Neural crest cell (in vitro differentiated cells): ENCODE measurements at regions not wholly inside any gene's neighbourhood (a gene's known extent, or its start where the extent isn't known, plus 50 kb on each side); places are given as distances from the start of the nearest gene placed in this dataset.
A peak's percentile ranks its signal among the peaks of the same experiment; 100 is the strongest.

Source experiments
- DNase-seq: peaks from one replicate; pipeline ENCODE4 v3.0.0; 2021; ENCODE audit warnings: low read depth, mixed read lengths, low spot score
- H3K27ac Mint-ChIP-seq: one replicate; pipeline ENCODE4 v1.8.0; 2021; ENCODE audit warnings: mild to moderate bottlenecking, mixed read lengths; ENCODE audit not compliant: unreplicated experiment
- H3K27me3 Mint-ChIP-seq: 2 replicates; pipeline ENCODE4 v1.8.0; 2021; ENCODE audit warnings: low read depth, mild to moderate bottlenecking, mixed read lengths
- H3K36me3 Mint-ChIP-seq: 2 replicates; pipeline ENCODE4 v1.8.0; 2021; ENCODE audit warnings: low read depth, mild to moderate bottlenecking, mixed read lengths
- H3K4me1 Mint-ChIP-seq: 2 replicates; pipeline ENCODE4 v1.8.0; 2021; ENCODE audit warnings: mixed read lengths
- H3K4me3 Mint-ChIP-seq: one replicate; pipeline ENCODE4 v1.8.0; 2021; ENCODE audit warnings: mild to moderate bottlenecking, mixed read lengths
- H3K9me3 Mint-ChIP-seq: 2 replicates; pipeline ENCODE4 v1.8.0; 2021; ENCODE audit warnings: mixed read lengths
- TF ChIP-seq, protein P1 (sequence below): fragments of 200-600 bp; sonication (generic); conservative IDR thresholded peaks from 2 replicates; pipeline ENCODE4 v1.5.0; 2021; ENCODE audit warnings: antibody characterized with exemption, mild to moderate bottlenecking

DNA sequence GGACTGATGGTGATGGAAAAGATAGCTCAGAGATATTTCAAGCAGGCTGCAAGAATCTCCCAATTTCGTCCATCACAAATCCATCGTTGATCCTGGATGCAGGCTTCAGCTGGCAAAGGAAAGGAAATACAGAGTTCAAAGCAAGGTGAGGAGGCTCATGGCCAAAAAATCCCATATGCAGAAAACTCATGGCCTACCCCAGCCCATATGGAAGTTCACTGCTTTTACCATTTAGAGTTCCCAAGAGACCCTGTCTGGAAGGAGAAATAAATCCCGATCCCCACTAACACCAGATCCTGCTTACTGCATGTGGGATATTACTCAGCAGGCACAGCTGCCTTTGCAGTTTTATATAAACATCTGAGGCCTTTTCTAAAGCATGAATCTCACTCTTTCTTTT, 412.9 kb upstream of the SPRY2 start:
- TF ChIP-seq, protein P1, sequence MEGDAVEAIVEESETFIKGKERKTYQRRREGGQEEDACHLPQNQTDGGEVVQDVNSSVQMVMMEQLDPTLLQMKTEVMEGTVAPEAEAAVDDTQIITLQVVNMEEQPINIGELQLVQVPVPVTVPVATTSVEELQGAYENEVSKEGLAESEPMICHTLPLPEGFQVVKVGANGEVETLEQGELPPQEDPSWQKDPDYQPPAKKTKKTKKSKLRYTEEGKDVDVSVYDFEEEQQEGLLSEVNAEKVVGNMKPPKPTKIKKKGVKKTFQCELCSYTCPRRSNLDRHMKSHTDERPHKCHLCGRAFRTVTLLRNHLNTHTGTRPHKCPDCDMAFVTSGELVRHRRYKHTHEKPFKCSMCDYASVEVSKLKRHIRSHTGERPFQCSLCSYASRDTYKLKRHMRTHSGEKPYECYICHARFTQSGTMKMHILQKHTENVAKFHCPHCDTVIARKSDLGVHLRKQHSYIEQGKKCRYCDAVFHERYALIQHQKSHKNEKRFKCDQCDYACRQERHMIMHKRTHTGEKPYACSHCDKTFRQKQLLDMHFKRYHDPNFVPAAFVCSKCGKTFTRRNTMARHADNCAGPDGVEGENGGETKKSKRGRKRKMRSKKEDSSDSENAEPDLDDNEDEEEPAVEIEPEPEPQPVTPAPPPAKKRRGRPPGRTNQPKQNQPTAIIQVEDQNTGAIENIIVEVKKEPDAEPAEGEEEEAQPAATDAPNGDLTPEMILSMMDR, result no peak
- Mint-ChIP-seq H3K4me1 (peaks cover 3% of the 10 kb centered on the region), H3K36me3 (peaks cover 4% of the 10 kb centered on the region), H3K9me3 (peaks cover 6% of the 10 kb centered on the region), H3K27me3 (no peaks in the 10 kb centered on the region), H3K4me3 (no peak overlapping the region), H3K27ac (peak overlapping the region; percentile 7)
- DNase-seq, result no peak

DNA sequence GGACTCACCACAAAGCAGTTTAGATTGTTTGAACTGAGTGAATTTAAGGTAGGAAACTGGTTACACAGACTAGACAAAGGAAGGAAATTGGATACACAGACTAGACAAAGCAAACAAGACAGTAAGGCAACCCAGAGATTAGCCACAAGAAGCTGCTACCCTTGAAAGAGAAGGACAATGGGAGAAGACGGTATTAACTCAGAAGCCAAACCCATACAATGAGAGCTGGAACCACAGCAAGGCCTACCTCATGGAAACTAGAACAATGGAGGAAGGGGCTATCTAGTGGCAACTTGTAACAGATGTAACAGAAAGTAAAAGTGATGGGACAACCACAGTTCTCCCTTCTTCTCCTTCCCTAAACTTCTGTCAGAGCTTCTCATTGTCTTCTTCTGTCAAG, 410.9 kb upstream of the SPRY2 start:
- Mint-ChIP-seq H3K9me3 (peaks cover 6% of the 10 kb centered on the region), H3K4me3 (no peak overlapping the region), H3K27me3 (no peaks in the 10 kb centered on the region), H3K27ac (no peak overlapping the region), H3K36me3 (peaks cover 4% of the 10 kb centered on the region), H3K4me1 (peaks cover 10% of the 10 kb centered on the region)
- DNase-seq, result no peak
- TF ChIP-seq, protein P1, result no peak

DNA sequence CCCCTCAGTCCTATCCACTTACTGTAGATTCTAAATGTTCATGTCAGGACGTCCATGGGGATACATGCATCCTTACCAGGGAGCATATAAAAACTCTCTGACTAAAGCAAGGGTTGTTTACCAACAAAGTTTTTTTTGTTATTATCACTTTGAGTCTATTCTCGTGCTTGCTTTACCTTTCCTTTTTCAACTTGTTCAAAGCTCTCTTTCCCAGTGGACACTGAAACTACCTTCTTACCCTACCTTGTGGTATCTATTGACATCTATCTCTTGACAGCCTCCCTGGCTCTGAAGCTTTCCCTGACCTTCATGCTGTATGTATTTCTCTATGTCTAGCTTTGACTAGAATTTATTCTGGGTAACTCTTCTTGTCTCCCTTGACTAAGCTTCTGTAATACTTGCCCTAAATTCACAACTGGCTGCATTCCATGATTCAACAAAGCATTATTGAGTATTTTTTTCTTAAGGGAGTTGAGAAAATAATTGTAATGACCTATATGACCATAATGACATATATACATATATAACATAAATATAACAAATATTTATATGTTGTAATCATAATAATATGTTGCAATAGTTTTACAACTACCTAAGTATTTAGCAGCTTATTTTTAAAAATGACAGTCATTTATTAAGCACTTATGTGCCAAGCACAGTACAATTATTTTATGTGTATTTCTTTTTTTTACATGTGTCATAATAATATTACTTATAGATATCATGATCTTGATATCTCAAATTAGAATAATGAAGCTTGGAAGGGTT, 403.4 kb upstream of the SPRY2 start:
- TF ChIP-seq, protein P1, result no peak
- Mint-ChIP-seq H3K9me3 (peaks cover 2% of the 10 kb centered on the region), H3K36me3 (no peaks in the 10 kb centered on the region)

DNA sequence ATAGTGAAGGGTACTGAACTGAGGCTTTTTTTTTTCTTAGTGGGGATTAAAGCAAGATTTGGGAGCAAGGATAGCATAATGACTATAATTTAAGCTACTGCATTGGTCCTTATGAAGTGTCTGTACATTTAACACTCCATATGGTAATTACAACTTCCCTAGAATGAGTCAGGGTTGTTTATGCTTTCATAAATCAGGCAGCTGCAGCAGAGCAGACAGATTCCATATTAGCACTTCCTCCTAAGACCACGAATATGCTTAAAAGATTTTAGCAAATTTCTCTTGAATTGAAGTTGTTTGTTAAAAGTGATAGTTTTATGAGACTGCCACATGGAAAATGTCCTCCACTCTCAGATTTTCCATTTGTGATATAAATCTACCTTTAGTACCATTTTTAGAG, 401.1 kb upstream of the SPRY2 start:
- no peak overlapping the region for H3K27ac Mint-ChIP-seq
- H3K9me3 Mint-ChIP-seq, result peaks cover 10% of the 10 kb centered on the region
- TF ChIP-seq, protein P1, result no peak
- no peak overlapping the region for H3K4me3 Mint-ChIP-seq
- no peak for DNase-seq
- peaks cover 8% of the 10 kb centered on the region for H3K36me3 Mint-ChIP-seq
- H3K27me3 Mint-ChIP-seq, result no peaks in the 10 kb centered on the region
- H3K4me1 Mint-ChIP-seq, result peaks cover 4% of the 10 kb centered on the region

More for the DNA sequence above, 403.4 kb upstream of the SPRY2 start:
- H3K27me3 Mint-ChIP-seq, result no peaks in the 10 kb centered on the region
- DNase-seq, result no peak
- no peak overlapping the region for H3K27ac Mint-ChIP-seq
- H3K4me1 Mint-ChIP-seq, result peaks cover 13% of the 10 kb centered on the region
- H3K4me3 Mint-ChIP-seq, result no peak overlapping the region

DNA sequence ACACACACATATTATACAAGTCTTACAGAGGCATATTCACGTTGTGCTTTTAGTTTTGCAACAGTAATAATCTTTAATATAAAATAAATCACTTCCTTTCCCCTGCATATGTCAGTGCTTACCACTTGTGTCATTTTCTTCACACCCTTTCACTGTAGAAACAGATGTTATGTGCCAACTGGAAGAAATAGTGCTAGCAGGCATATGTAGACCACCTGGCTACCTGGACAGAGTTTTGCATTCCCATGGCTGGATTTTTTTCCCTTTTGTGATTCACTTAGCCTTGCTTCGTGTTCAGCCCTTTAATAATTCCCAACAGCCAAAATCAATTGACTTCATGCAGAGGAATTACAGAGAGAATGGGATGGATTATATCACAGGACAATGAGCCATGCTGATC, 399.1 kb upstream of the SPRY2 start:
- H3K36me3 Mint-ChIP-seq, result peaks cover 8% of the 10 kb centered on the region
- H3K4me1 Mint-ChIP-seq, result no peaks in the 10 kb centered on the region
- H3K27ac Mint-ChIP-seq, result no peak overlapping the region
- TF ChIP-seq, protein P1, result no peak
- DNase-seq, result no peak
- no peaks in the 10 kb centered on the region for H3K27me3 Mint-ChIP-seq
- peaks cover 8% of the 10 kb centered on the region for H3K9me3 Mint-ChIP-seq
- H3K4me3 Mint-ChIP-seq, result no peak overlapping the region
